SHP77 (cell line): ENCODE measurements at regions not wholly inside any gene's neighbourhood (a gene's known extent, or its start where the extent isn't known, plus 50 kb on each side); places are given as distances from the start of the nearest gene placed in this dataset.

ENCODE experiments used
- DNase-seq, 2 experiments: peaks; one replicate each; lab custom pipeline; 2025; lab: John Stamatoyannopoulos, UW

DNA sequence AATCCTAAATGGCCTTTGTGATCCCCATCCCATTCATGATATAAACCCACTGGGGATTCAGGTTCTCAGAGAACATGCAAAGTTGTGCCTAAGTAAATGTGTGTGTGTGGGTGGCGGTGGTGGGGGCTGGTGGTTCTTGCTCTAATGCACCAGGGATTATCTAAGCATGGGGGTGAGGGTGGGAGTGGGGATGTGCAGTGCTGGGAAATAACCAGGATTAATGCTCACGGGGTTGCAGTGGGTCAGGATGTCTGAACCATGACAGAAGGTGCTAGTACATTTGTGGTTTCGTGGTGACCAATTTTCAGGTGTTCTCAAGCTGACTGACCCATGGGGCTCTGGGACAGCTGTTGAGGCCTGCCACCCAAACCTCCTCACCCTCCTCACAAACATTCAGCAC lies 101.0 kb downstream of the ZNF608 start:
- no peak for DNase-seq

- no peak for DNase-seq
Observed at GRCh38 chr5:124644582-124644981, 101.9 kb downstream of the ZNF608 start.

DNA sequence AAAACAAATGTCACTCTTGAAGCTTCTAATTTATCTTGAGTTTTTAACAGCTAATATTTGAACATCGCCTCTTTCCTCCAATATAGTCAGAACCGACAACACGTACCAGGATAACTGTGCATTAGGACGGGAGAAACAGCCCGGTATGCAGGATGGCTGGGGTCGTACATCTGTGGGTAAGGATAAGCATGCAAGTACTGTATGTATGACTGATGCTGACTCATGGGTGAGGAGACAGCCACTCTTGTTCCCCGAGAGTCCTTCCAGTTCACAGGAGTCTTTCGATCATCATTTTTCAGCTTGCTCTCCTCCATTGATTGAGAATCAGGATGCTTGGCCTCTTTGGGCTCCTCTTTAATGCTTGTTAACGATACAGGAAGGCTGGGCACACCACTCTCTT lies 102.3 kb downstream of the ZNF608 start:
- DNase-seq = no peak

GRCh38 chr5:124643336-124643735 lies 103.1 kb downstream of the ZNF608 start:
- DNase-seq = no peak

GRCh38 chr5:124642151-124642550 lies 104.3 kb downstream of the ZNF608 start:
- DNase-seq = no peak

- peak; percentile 70 to 86 for DNase-seq
Observed at GRCh38 chr5:124641154-124641792, 105.2 kb downstream of the ZNF608 start.

DNA sequence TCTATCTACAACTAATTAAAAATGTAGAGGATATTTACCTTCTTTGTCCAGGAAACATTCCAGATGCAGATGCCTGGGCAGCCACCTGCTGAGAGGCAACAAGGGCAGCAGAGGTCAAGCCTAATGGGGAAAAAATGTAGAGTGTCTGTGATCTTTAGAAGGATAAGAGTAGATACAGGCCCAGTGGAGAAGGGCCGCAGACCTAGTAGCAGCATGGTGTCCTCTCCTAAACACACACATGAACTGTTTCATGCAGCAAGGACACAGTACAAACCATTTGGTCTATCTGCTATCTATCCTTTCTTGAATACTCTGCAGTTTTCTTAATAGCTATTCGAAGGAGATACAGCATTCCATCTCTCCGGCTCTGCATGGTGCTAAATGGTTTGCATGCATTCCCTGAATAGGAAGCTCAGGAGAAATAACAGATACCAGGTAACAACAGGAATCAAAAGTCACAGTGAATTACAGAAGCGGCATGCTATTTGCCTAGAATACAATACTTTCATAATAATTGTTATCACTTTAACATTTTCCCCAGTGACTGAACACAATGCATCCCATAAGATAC lies 107.3 kb downstream of the ZNF608 start:
- no peak for DNase-seq

DNA sequence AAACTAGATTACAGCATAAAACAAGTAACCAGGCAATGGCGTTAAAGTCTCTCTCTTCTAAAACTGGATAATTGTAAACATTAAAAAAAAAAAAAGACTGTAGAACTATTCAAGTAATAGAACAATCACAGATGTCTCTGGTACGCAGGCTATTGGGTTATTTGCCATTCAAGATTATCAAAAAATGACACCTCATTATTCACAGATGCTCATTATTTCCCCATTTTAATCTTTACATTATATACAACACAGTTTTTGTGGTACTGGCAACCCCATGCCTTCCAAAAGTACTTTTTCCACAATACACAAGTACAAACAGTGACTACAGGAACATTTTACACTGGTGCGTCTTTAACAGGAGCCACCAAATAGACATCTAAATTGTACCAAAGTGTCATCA lies 109.4 kb downstream of the ZNF608 start:
- DNase-seq = no peak

- DNase-seq = no peak
Observed at GRCh38 chr5:124634741-124635323, 111.6 kb downstream of the ZNF608 start.

DNA sequence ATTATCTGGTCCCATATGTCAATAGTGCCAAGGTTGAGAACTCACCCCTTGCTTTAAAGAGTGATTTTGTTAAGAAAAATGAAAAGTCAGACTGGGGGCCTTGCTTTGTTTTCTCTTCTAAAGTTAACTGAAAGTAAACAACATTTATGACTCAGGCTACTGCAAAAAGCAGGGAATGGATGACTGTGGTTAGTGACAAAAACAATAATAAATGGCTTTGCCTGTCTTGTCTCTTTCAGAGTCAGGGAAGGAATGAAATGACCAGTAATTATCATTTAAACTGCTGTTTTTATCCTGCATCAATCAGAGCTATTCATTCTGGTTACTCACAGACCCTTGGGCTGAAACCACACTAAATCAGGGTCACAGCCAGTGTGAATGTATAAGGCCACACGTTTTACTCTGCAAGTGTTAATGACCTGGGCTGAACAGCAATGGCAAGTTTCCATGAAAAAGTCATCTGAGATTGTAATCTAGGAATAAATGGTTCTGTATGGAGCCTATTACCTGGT lies 112.2 kb downstream of the ZNF608 start:
- DNase-seq = no peak

- DNase-seq = no peak
Observed at GRCh38 chr5:124633209-124633608, 113.2 kb downstream of the ZNF608 start.

- no peak for DNase-seq
Observed at GRCh38 chr5:124631874-124632550, 114.4 kb downstream of the ZNF608 start.

GRCh38 chr5:124630767-124631704 lies 115.4 kb downstream of the ZNF608 start:
- no peak for DNase-seq

DNA sequence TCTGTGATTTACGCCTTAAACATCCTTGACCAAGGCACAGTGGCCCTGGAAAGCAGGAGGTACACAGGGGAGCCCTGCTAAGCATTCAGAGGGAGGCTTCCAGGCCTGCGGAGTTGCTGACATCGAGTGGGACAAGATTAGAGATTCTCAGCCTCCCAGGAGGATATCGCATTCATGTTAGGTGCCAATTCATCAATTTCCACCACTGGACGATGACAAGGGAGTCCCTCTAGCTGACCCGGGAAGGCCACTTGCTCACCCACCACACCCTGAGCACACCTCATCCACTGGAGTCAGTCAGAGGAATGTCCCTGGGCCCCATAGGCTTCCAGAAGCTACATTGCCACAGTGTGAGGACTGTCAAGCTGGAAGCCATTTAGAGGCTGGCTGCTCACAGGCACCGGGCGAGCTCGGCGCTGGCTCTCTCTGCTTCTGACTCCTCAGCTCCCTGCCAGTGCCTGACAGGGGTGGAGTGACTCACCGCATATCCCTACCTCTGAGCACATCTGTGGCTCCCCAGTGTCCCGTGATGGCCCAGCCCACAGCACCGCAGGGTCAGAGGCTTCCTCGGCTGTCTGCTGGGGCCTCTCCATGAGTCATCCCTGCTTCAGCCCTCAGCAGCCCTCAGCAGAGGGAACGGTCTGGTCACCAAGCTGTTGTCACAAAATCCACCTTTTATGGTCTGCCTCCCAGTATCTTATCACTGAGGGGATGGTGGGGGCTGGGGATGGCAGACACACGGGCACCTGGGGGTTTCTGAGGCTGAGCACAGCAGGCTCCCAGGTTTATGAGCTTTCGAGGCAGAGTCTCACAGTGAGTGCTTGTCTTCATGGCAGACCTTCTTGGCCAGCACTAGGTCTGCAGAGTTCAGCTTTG lies 117.5 kb downstream of the ZNF608 start:
- DNase-seq = peak; percentile 66 to 75

GRCh38 chr5:124627815-124628595 lies 118.4 kb downstream of the ZNF608 start:
- no peak for DNase-seq

DNA sequence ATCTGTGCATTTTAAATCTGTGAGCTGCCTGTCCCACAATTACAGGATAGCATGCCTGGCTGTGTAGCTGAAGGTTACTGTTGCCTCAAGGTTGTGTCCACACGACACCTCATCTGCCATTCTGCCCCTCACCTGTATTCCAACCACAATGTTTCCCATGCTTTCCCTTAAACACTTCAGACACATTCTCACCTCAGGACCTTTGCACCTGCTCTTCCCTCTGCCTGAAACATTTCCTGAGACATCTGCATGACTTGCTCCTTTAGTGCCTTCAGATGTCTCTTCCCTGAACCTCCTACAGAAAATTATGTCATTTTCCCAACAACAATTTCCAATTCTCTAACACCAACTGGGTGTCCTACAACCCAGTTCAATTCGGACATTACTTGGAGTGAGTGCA lies 120.4 kb downstream of the ZNF608 start:
- no peak for DNase-seq

DNA sequence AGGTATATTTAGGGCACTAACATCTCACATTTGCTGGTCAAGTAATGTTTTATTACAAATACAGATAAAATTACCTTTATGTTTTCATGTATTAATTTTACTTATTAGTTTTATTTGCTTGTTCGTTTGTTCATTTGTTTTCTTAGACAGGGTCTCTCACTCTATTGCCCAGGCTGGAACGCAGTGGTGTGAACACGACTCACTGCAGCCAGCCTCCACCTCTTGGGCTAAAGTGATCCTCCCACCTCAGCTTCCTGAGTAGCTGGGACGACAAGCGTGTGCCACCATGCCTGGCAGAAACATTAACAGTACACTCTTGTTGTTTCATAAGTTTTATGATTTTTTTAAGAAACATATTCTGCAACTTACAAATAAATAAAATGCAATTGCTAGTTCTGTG lies 123.2 kb downstream of the ZNF608 start:
- no peak for DNase-seq

DNA sequence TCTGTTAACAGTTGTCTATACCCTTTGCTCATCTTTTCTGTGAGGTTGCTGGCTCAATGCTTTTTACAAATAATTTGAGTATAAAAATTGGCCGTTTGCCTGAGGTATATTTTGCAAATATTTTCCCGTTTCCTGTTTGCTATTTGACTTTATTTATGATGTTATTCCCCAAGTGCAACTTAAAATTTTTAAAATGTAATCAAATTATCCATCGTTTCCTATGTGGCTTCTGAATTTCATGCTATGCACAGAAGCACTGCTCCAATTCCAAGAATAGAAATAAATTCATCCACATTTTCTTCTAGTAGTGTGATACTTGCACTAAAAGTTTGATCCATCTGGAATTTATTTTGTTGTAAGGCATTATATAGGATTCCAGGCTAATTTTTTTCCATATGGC lies 123.6 kb downstream of the ZNF608 start:
- no peak for DNase-seq

- DNase-seq = no peak
Observed at GRCh38 chr5:124621279-124621678, 125.2 kb downstream of the ZNF608 start.

DNA sequence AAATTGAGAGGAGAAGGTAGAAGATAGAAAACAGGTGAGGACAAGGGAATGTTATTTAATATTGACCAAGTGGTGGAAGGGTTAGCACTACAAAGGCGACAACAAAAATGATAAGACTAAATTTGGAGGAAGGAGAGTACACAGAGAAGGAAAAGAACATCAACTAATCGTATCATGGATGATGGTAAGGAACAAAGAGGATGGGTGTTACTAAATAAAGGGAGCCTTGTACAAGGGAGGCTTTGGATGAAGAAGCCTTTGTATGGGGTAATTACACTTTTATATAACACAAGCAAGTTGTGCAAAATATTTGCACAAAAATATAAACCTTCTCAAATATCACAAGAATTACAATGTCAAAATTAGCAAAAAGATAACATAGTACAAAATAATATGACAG lies 125.7 kb downstream of the ZNF608 start:
- DNase-seq = no peak
